SU-DHL-6 (cell line): ENCODE measurements at regions not wholly inside any gene's neighbourhood (a gene's known extent, or its start where the extent isn't known, plus 50 kb on each side); places are given as distances from the start of the nearest gene placed in this dataset.

Source experiments
- H2AFZ ChIP-seq: fragments of 200-600 bp; sonication (generic); 2 replicates; pipeline ENCODE4 v1.6.1; 2014; ENCODE audit warnings: low read depth, mild to moderate bottlenecking, moderate library complexity, mixed read lengths, antibody characterized with exemption, low read length; ENCODE audit not compliant: severe bottlenecking
- H3F3A ChIP-seq: fragments of 200-600 bp; shearing (Covaris generic); 2 replicates; pipeline ENCODE4 v1.6.0; 2016; ENCODE audit warnings: antibody characterized with exemption, mild to moderate bottlenecking; ENCODE audit not compliant: insufficient read depth
- H3K27ac ChIP-seq: fragments of 200-600 bp; sonication (generic); 2 replicates; pipeline ENCODE4 v1.5.1; 2016; ENCODE audit warnings: low read depth, mild to moderate bottlenecking, low read length, moderate library complexity, mixed read lengths
- H3K27me3 ChIP-seq: fragments of 200-600 bp; sonication (generic), shearing (Covaris generic); 2 replicates; pipeline ENCODE4 v1.6.0; 2014; ENCODE audit warnings: mild to moderate bottlenecking, low read length
- H3K36me3 ChIP-seq: fragments of 200-600 bp; sonication (generic); 2 replicates; pipeline ENCODE4 v1.6.1; 2014; ENCODE audit warnings: mild to moderate bottlenecking, low read length, mixed read lengths
- H3K4me2 ChIP-seq: fragments of 300-600, 200-600 bp; shearing (Covaris generic), sonication (generic); 2 replicates; pipeline ENCODE4 v1.6.0; 2014; ENCODE audit warnings: low read length, low read depth, mild to moderate bottlenecking; ENCODE audit not compliant: poor library complexity, severe bottlenecking
- H3K4me3 ChIP-seq: fragments of 200-600 bp; sonication (generic); 2 replicates; pipeline ENCODE4 v1.5.1; 2014; ENCODE audit warnings: antibody characterized with exemption, low read length, mild to moderate bottlenecking, mixed read lengths; ENCODE audit not compliant: insufficient read depth, poor library complexity, severe bottlenecking
- H3K79me2 ChIP-seq: fragments of 200-600 bp; sonication (generic); 2 replicates; pipeline ENCODE4 v1.6.1; 2014; ENCODE audit warnings: mild to moderate bottlenecking, low read length, moderate library complexity; ENCODE audit not compliant: insufficient read depth
- H3K9ac ChIP-seq: fragments of 200-600 bp; sonication (generic); 2 replicates; pipeline ENCODE4 v1.7.0; 2014; ENCODE audit warnings: mild to moderate bottlenecking, low read length
- H3K9me2 ChIP-seq: fragments of 200-600 bp; sonication (generic); replicated peaks from 2 replicates; pipeline ENCODE4 v1.6.1; 2014; ENCODE audit warnings: low read length; ENCODE audit not compliant: insufficient read depth
- H3K9me3 ChIP-seq: fragments of 200-600 bp; sonication (generic); 2 replicates; pipeline ENCODE4 v1.6.1; 2014; ENCODE audit warnings: low read length, mixed read lengths; ENCODE audit not compliant: insufficient read depth
- H4K20me1 ChIP-seq: fragments of 200-600 bp; sonication (generic); 2 replicates; pipeline ENCODE4 v1.6.1; 2014; ENCODE audit warnings: low read depth, mild to moderate bottlenecking, antibody characterized with exemption, low read length, moderate library complexity, mixed read lengths
- EZH2phosphoT487 ChIP-seq: fragments of 200-600 bp; sonication (generic), shearing (Covaris generic); conservative IDR thresholded peaks from 2 replicates; pipeline ENCODE4 v1.6.1; 2018; ENCODE audit warnings: mild to moderate bottlenecking, antibody characterized with exemption, low read length, moderate library complexity, mixed read lengths
- TF ChIP-seq, protein P1 (sequence below): fragments of 200-600 bp; sonication (generic); IDR thresholded peaks from one replicate; pipeline ENCODE4 v1.5.1; 2017; ENCODE audit warnings: antibody characterized with exemption, mild to moderate bottlenecking, low read length, moderate library complexity; ENCODE audit not compliant: insufficient read depth, poor library complexity, severe bottlenecking

DNA sequence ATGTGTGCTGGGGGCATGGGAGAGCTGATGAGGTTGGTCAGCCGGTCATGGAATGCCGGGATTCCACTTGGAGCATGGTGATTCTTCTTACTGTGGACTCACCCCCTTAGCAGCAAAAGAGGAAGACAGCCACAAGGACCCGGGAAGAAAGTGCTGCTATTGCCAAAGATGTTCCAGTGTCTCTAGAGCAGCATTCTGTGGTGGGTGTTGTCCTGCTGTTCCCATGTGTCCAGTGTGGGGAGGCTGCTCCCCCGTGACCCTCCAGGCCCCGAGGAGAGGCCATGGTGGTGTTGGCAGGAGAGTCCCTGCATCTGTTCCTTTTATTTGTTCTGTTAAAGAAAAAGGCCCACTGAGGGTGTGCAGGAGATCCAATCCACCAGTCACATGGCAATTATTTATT lies 499.4 kb downstream of the RPS24 start:
- no peaks in the 10 kb centered on the region for H3K9me3 ChIP-seq
- no peaks in the 10 kb centered on the region for H3K79me2 ChIP-seq
- TF ChIP-seq EZH2phosphoT487: no peak
- TF ChIP-seq, protein P1, sequence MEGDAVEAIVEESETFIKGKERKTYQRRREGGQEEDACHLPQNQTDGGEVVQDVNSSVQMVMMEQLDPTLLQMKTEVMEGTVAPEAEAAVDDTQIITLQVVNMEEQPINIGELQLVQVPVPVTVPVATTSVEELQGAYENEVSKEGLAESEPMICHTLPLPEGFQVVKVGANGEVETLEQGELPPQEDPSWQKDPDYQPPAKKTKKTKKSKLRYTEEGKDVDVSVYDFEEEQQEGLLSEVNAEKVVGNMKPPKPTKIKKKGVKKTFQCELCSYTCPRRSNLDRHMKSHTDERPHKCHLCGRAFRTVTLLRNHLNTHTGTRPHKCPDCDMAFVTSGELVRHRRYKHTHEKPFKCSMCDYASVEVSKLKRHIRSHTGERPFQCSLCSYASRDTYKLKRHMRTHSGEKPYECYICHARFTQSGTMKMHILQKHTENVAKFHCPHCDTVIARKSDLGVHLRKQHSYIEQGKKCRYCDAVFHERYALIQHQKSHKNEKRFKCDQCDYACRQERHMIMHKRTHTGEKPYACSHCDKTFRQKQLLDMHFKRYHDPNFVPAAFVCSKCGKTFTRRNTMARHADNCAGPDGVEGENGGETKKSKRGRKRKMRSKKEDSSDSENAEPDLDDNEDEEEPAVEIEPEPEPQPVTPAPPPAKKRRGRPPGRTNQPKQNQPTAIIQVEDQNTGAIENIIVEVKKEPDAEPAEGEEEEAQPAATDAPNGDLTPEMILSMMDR: no peak
- no peaks in the 10 kb centered on the region for H3K27me3 ChIP-seq
- H3K4me2 ChIP-seq: no peak overlapping the region
- no peaks in the 10 kb centered on the region for H3K9me2 ChIP-seq
- H3K9ac ChIP-seq: no peak overlapping the region
- H3K27ac ChIP-seq: no peak overlapping the region
- H3K4me3 ChIP-seq: no peak overlapping the region
- no peaks in the 10 kb centered on the region for H3K36me3 ChIP-seq
- H3F3A ChIP-seq: no peaks in the 10 kb centered on the region
- H4K20me1 ChIP-seq: no peaks in the 10 kb centered on the region
- no peak overlapping the region for H2AFZ ChIP-seq

DNA sequence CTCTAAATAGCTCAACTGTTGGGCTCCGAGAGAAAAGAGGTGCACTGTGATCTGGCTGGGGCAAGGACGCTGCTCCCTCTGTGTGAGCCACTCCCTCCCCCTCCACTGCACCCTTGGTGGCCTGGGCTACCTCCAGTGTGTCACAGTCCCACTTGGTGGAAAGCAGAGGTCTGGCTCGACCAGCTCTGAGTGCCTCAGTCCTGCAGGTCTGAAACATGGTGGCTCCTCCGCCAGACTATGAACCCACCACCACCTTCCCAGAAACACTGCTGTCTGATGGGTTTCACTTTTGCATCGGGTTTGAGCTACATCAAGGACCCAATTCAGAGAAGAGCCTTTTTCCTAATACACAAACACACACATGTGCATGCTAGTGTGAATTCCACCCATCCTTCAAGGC lies 500.1 kb downstream of the RPS24 start:
- no peaks in the 10 kb centered on the region for H3K79me2 ChIP-seq
- TF ChIP-seq, protein P1: no peak
- TF ChIP-seq EZH2phosphoT487: no peak
- no peaks in the 10 kb centered on the region for H3K9me3 ChIP-seq
- no peaks in the 10 kb centered on the region for H3K27me3 ChIP-seq
- no peak overlapping the region for H2AFZ ChIP-seq
- H3K4me3 ChIP-seq: no peak overlapping the region
- H4K20me1 ChIP-seq: no peaks in the 10 kb centered on the region
- H3F3A ChIP-seq: no peaks in the 10 kb centered on the region
- no peak overlapping the region for H3K9ac ChIP-seq
- H3K36me3 ChIP-seq: no peaks in the 10 kb centered on the region
- no peaks in the 10 kb centered on the region for H3K9me2 ChIP-seq
- H3K4me2 ChIP-seq: no peak overlapping the region
- no peak overlapping the region for H3K27ac ChIP-seq

DNA sequence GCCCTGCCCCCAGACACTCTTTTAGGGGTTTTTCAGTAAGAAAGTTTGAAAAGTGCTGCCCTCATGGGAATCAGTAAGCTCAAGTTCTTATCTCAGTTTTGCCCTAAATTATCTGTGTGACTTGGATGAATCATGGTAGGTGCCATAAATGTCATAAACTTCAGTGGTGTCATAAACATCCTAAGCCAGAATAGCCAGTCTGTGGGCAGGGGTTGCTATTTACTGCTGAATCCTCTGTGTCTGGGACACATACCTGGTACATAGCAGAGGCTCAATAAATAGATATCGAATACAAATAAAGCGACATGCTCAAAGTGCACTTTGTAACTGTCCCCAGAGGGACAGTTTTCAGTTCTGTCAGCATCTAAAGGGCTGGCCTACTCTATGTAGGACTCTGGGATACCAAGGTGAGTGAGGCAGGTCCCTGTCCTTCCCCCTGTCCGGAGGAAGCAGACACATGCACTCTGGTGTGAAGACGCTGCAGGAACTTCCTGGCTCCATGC lies 502.1 kb downstream of the RPS24 start:
- no peak for TF ChIP-seq EZH2phosphoT487
- TF ChIP-seq, protein P1: no peak
- Histone ChIP-seq H3K9ac (no peak overlapping the region), H3K4me2 (no peak overlapping the region), H3K9me2 (no peaks in the 10 kb centered on the region), H3F3A (no peaks in the 10 kb centered on the region), H3K27ac (no peak overlapping the region), H3K9me3 (no peaks in the 10 kb centered on the region), H3K4me3 (no peak overlapping the region), H3K27me3 (no peaks in the 10 kb centered on the region), H3K79me2 (no peaks in the 10 kb centered on the region), H3K36me3 (no peaks in the 10 kb centered on the region), H2AFZ (no peak overlapping the region), H4K20me1 (no peaks in the 10 kb centered on the region)
